Retinal pigment epithelial cell (primary cell): ENCODE measurements at regions not wholly inside any gene's neighbourhood (a gene's known extent, or its start where the extent isn't known, plus 50 kb on each side); places are given as distances from the start of the nearest gene placed in this dataset.

Experiments
- DNase-seq: peaks from one replicate; pipeline ENCODE4 v3.0.0-alpha.2; 2010; ENCODE audit warnings: low read depth
- H3K4me3 ChIP-seq: 2 replicates; pipeline ENCODE4 v1.5.1; 2011; ENCODE audit warnings: mild to moderate bottlenecking, low read length, control low read depth, moderate library complexity
- CTCF ChIP-seq: conservative IDR thresholded peaks from 2 replicates; pipeline ENCODE4 v1.5.1; 2011; ENCODE audit warnings: low read depth, low read length, control low read depth, inconsistent platforms

GRCh38 chr13:33464345-33464744 lies 178.8 kb upstream of the STARD13 start:
- no peak for DNase-seq
- no peak for TF ChIP-seq CTCF
- no peak overlapping the region for H3K4me3 ChIP-seq

- DNase-seq, result no peak
- H3K4me3 ChIP-seq, result no peak overlapping the region
- TF ChIP-seq CTCF, result peak; percentile 27
Measured at GRCh38 chr13:33466262-33466661, 180.7 kb upstream of the STARD13 start.

GRCh38 chr13:33467556-33467955 lies 182.0 kb upstream of the STARD13 start:
- TF ChIP-seq CTCF, result no peak
- DNase-seq, result no peak

GRCh38 chr13:33471204-33471603 lies 185.6 kb upstream of the STARD13 start:
- no peak for DNase-seq
- no peak for TF ChIP-seq CTCF
- H3K4me3 ChIP-seq, result no peak overlapping the region

More at GRCh38 chr13:33467556-33467955, 182.0 kb upstream of the STARD13 start:
- no peak overlapping the region for H3K4me3 ChIP-seq

GRCh38 chr13:33472446-33472845 lies 186.9 kb upstream of the STARD13 start:
- DNase-seq, result no peak
- no peak overlapping the region for H3K4me3 ChIP-seq
- TF ChIP-seq CTCF, result no peak

- no peak for DNase-seq
- no peak for TF ChIP-seq CTCF
- no peak overlapping the region for H3K4me3 ChIP-seq
Measured at GRCh38 chr13:33479105-33479504, 193.6 kb upstream of the STARD13 start.

- DNase-seq, result no peak
- no peak overlapping the region for H3K4me3 ChIP-seq
- no peak for TF ChIP-seq CTCF
Measured at GRCh38 chr13:33480561-33480960, 195.0 kb upstream of the STARD13 start.
